HEK293 (cell line): ENCODE measurements at regions not wholly inside any gene's neighbourhood (a gene's known extent, or its start where the extent isn't known, plus 50 kb on each side); places are given as distances from the start of the nearest gene placed in this dataset.

Source experiments
- CTCF ChIA-PET: fragments of 350-600 bp; formaldehyde crosslinking; extraction: SDS; loops from one replicate; lab custom pipeline; 2021; ENCODE audit warnings: antibody characterized with exemption; lab: Yijun Ruan, JAX
- POLR2A ChIA-PET: fragments of 300-600 bp; formaldehyde crosslinking; extraction: SDS; loops from one replicate; lab custom pipeline; 2020; ENCODE audit warnings: antibody characterized with exemption, inconsistent platforms; lab: Yijun Ruan, JAX
- H3K27ac ChIP-seq: fragments of 200-500 bp; sonication (Bioruptor generic); 2 replicates; pipeline ENCODE4 v1.5.1; 2014; ENCODE audit warnings: low read depth, low read length, control low read depth, inconsistent platforms; ENCODE audit errors: extremely low read depth
- H3K36me3 ChIP-seq, 2 experiments: fragments of 200-500 bp in 1 of 2; sonication (Bioruptor generic) in 1 of 2; 1 replicate in 1 of 2; 2 replicates in 1 of 2; pipeline ENCODE4 v1.5.1; 2014 to 2017; ENCODE audit warnings: inconsistent platforms in 2 of 2, low read length in 2 of 2; ENCODE audit not compliant: control insufficient read depth in 2 of 2, insufficient read depth in 1 of 2
- H3K4me1 ChIP-seq: fragments of 200-500 bp; sonication (Bioruptor generic); 2 replicates; pipeline ENCODE4 v1.5.1; 2014; ENCODE audit warnings: mild to moderate bottlenecking, low read length, inconsistent platforms; ENCODE audit not compliant: control insufficient read depth, insufficient read depth
- H3K4me3 ChIP-seq: 2 replicates; pipeline ENCODE4 v1.5.1; 2011; ENCODE audit warnings: low read depth, mild to moderate bottlenecking, control low read depth, low read length, moderate library complexity
- H3K9me3 ChIP-seq: fragments of 200-500 bp; sonication (Bioruptor generic); 2 replicates; pipeline ENCODE4 v1.5.1; 2014; ENCODE audit warnings: low read depth, low read length, inconsistent platforms; ENCODE audit not compliant: control insufficient read depth, insufficient read depth
- ATF2 ChIP-seq: fragments of 450-650 bp; formaldehyde crosslinking; IDR thresholded peaks from 2 replicates; pipeline ENCODE4 v1.5.1; 2016; ENCODE audit warnings: missing biosample characterization, missing genetic modification characterization, low read depth
- CTCF ChIP-seq: fragments of 450-650 bp; formaldehyde crosslinking; IDR thresholded peaks from 2 replicates; pipeline ENCODE4 v1.5.1; 2016; ENCODE audit warnings: missing biosample characterization, missing genetic modification characterization
- GFI1B ChIP-seq: fragments of 450-650 bp; formaldehyde crosslinking; IDR thresholded peaks from 2 replicates; pipeline ENCODE4 v1.5.1; 2016; ENCODE audit warnings: missing biosample characterization, missing genetic modification characterization
- KLF7 ChIP-seq: fragments of 450-650 bp; formaldehyde crosslinking; IDR thresholded peaks from 2 replicates; pipeline ENCODE4 v1.5.1; 2016; ENCODE audit warnings: missing biosample characterization, missing genetic modification characterization, borderline replicate concordance
- PATZ1 ChIP-seq: fragments of 450-650 bp; formaldehyde crosslinking; IDR thresholded peaks from 2 replicates; pipeline ENCODE4 v1.5.1; 2016; ENCODE audit warnings: missing biosample characterization, missing genetic modification characterization
- PRDM1 ChIP-seq: fragments of 450-650 bp; formaldehyde crosslinking; IDR thresholded peaks from 2 replicates; pipeline ENCODE4; 2016; ENCODE audit warnings: missing biosample characterization, missing genetic modification characterization
- PRDM6 ChIP-seq: fragments of 450-650 bp; formaldehyde crosslinking; IDR thresholded peaks from 2 replicates; pipeline ENCODE4 v1.5.1; 2017; ENCODE audit warnings: missing biosample characterization, missing genetic modification characterization
- SP2 ChIP-seq: fragments of 450-650 bp; formaldehyde crosslinking; IDR thresholded peaks from 2 replicates; pipeline ENCODE4 v1.5.1; 2016; ENCODE audit warnings: missing biosample characterization, missing genetic modification characterization
- TSHZ1 ChIP-seq: fragments of 450-650 bp; formaldehyde crosslinking; IDR thresholded peaks from 2 replicates; pipeline ENCODE4 v1.5.1; 2016; ENCODE audit warnings: missing biosample characterization, missing genetic modification characterization, borderline replicate concordance
- ZBTB17 ChIP-seq: fragments of 450-650 bp; formaldehyde crosslinking; IDR thresholded peaks from 2 replicates; pipeline ENCODE4 v1.5.1; 2016; ENCODE audit warnings: missing biosample characterization, missing genetic modification characterization
- ZFP69B ChIP-seq: fragments of 450-650 bp; formaldehyde crosslinking; IDR thresholded peaks from 2 replicates; pipeline ENCODE4 v1.5.1; 2016; ENCODE audit warnings: missing biosample characterization, missing genetic modification characterization
- ZNF157 ChIP-seq: fragments of 450-650 bp; formaldehyde crosslinking; IDR thresholded peaks from 2 replicates; pipeline ENCODE4 v1.5.1; 2016; ENCODE audit warnings: missing biosample characterization, missing genetic modification characterization
- ZNF2 ChIP-seq: fragments of 450-650 bp; formaldehyde crosslinking; IDR thresholded peaks from 2 replicates; pipeline ENCODE4 v1.5.1; 2016; ENCODE audit warnings: missing biosample characterization, missing genetic modification characterization
- ZNF23 ChIP-seq: fragments of 450-650 bp; formaldehyde crosslinking; IDR thresholded peaks from 2 replicates; pipeline ENCODE4 v1.5.1; 2016; ENCODE audit warnings: missing biosample characterization, missing genetic modification characterization, borderline replicate concordance
- ZNF350 ChIP-seq: fragments of 450-650 bp; formaldehyde crosslinking; IDR thresholded peaks from 2 replicates; pipeline ENCODE4 v1.5.0; 2017; ENCODE audit warnings: missing biosample characterization, mild to moderate bottlenecking, missing genetic modification characterization
- ZNF354C ChIP-seq: fragments of 450-650 bp; formaldehyde crosslinking; IDR thresholded peaks from 2 replicates; pipeline ENCODE4 v1.5.1; 2016; ENCODE audit warnings: missing biosample characterization, missing genetic modification characterization, low read depth, borderline replicate concordance
- ZNF426 ChIP-seq: fragments of 450-650 bp; formaldehyde crosslinking; IDR thresholded peaks from 2 replicates; pipeline ENCODE4 v1.5.1; 2017; ENCODE audit warnings: missing biosample characterization, missing genetic modification characterization, mild to moderate bottlenecking, inconsistent platforms, moderate library complexity
- ZNF623 ChIP-seq: fragments of 450-650 bp; formaldehyde crosslinking; IDR thresholded peaks from 2 replicates; pipeline ENCODE4 v1.5.1; 2016; ENCODE audit warnings: missing biosample characterization, missing genetic modification characterization

GRCh38 chr9:87243602-87244001 lies 254.1 kb upstream of the DAPK1 start:
- Histone ChIP-seq H3K36me3 (no peaks in the 10 kb centered on the region), H3K9me3 (no peaks in the 10 kb centered on the region), H3K4me1 (no peaks in the 10 kb centered on the region), H3K4me3 (no peak overlapping the region), H3K27ac (no peak overlapping the region)
- TF ChIP-seq CTCF (no peak), SP2 (tag by site-specific recombination) (no peak), TSHZ1 (tag by site-specific recombination) (no peak), ZNF2 (tag by site-specific recombination) (no peak), ZBTB17 (no peak), KLF7 (tag by site-specific recombination) (no peak), PRDM1 (no peak), ZFP69B (no peak), PATZ1 (tag by site-specific recombination) (no peak), PRDM6 (no peak), GFI1B (no peak), ATF2 (tag by site-specific recombination) (no peak), ZNF623 (tag by site-specific recombination) (no peak), ZNF157 (tag by site-specific recombination) (no peak), ZNF350 (tag by site-specific recombination) (no peak), ZNF23 (tag by site-specific recombination) (no peak), ZNF426 (tag by site-specific recombination) (no peak), ZNF354C (tag by site-specific recombination) (no peak)
- CTCF ChIA-PET = no interaction called here
- POLR2A ChIA-PET = no interaction called here
